ENCODE measurements at regions not wholly inside any gene's neighbourhood (a gene's known extent, or its start where the extent isn't known, plus 50 kb on each side); places are given as distances from the start of the nearest gene placed in this dataset.
A peak's percentile ranks its signal among the peaks of the same experiment; 100 is the strongest.

DNA sequence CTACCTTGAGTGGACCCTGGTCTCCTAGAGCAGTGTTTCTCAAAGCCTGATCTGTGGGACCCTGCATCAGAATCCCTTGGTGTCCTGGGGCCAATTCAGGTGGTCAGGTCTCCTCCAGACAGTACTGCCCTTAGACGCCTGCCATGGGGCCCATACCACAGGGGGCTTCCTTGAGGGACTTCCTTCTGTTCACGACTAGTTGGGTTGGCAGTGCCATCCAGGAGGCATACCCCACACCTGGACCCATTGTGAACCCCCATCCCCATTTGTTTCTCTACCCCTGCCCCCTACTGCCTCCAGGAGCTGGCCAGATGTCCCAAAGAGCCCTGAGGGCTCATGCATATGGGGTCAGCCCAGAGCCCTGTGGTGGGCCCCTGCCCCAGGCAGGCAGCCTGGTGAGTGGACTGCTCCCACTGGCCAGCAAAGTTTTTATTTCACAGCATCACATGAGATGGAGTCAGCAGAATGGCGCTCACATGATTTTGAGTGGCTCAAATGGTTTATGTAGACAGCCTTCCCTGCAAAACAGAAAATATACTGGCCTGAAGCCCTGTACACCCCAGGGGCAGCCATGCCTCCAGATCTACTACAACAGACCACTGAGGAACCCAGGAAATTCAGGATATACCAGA is 259.9 kb upstream of the ZMIZ1 start:
- intact Hi-C loops (cut with DNase I, micrococcal nuclease): no loop called here
- ATAC-seq: no peak
- DNase-seq: no peak

DNA sequence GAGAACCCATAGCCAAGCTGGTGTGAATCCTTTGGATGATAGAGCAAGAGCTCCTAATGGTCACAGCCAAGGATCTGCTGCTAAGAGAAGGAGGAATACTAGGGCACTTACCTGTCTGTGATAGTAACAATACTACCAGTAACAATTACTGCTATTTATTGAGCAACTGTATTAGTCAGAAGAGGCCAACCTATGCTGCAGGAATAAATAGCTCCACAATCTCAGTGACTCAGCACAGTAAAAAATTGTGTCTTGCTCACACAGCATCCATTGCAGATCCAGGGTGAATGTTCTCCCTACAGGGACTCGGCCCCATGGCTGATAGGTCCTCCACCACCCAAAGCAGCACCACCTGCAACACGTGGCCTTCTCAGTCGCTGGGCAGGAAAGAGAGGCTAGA is 257.6 kb upstream of the ZMIZ1 start:
- intact Hi-C loops (cut with DNase I, micrococcal nuclease): no loop called here
- ATAC-seq (no peak), DNase-seq (no peak)

DNA sequence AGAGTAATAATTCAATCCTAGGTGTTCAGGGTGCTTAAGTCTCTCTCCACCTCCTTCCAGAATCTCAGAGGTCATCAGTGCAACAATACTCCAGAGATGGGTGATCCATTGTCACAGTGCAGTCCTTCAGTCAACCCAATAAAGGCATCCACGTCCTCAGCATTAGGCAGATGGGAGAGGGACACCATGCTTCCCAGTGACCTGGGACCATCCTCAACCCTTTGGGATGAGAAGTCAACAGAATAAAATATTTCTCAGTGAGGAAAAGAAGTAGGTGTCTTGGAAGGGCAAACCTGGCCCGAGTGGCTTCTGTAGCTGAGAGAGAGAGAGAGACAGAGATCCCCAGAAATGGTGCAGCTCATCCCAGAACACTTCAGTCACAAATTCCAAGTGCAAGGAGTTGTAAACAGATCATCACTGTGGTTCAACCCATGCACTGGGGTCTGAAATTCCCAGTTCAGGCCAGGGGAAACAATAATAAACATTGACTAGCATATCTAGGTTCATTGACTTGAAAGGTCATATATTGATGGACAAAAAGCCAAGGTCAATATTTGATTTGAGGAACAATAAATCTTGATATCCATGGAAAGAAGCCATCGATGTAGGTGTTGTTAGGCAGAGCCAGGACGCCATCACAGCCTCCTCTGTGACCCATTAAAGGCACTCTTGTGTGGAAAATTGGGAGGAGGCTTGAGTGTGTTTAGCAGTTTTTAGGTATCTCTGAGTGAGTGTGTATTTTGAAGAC is 256.0 kb upstream of the ZMIZ1 start:
- ATAC-seq (no peak), DNase-seq (no peak)
- intact Hi-C loops (cut with DNase I, micrococcal nuclease): no loop called here

DNA sequence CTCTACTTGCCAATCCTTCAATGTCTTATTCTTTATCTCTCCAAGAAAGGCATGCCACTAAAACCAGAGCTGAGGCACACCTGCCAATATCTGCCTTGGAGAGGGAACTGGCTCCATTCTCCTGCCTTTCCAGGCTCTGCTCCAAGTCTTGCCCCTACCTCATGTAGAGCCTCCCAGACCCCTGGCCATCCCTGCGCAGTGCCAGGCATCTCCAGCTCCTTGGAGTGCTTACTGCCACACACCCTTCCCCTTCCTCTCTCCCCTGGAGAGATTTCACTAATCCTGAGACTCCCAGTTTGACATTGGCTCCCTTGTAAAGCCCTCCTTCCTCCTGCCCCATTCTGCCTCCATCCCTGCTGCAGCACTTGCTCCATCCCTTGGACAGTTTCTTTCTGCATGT is 255.2 kb upstream of the ZMIZ1 start:
- ATAC-seq: no peak
- intact Hi-C loops (cut with DNase I, micrococcal nuclease): no loop called here
- DNase-seq: no peak

DNA sequence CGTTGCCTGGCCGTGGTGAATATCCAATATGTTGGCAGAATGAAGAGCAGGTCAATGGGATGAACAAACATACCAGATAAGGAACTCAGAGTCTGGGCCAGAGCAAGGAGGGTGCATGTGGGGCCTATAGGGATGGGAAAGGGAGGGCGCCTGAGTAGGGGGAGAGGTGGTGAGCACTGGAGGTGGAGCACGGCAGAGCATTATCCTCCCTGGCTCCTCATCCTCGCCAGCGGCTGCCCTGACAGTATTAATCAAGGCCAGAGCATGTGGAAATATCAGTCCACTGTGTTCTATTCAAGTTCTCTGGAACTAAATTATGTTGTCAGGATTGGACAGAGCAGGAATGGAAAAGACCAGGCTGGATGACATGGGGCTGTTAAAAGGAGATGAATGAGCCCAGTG is 254.8 kb upstream of the ZMIZ1 start:
- DNase-seq: no peak
- intact Hi-C loops (cut with DNase I, micrococcal nuclease): no loop called here
- ATAC-seq: no peak

DNA sequence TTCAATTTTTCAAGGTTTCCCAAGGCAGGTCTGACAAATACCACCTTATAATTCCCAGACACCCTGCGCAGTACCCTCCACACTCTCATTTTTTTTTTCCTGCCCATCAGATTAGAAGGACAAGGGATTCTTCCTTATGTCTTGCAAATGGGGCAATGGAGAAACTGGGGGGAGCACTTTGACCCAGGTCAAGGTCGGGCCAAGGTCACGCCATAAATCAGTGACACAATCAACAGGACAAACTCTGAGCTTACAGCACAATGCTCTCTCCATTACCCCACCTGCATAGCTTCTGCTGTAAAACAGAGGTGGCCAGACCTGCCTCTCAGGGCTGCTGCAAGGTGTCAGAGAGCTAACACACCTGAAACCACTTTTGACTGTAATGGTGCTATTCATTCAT is 254.4 kb upstream of the ZMIZ1 start:
- ATAC-seq (no peak), DNase-seq (no peak)
- intact Hi-C loops (cut with DNase I, micrococcal nuclease): no loop called here

DNA sequence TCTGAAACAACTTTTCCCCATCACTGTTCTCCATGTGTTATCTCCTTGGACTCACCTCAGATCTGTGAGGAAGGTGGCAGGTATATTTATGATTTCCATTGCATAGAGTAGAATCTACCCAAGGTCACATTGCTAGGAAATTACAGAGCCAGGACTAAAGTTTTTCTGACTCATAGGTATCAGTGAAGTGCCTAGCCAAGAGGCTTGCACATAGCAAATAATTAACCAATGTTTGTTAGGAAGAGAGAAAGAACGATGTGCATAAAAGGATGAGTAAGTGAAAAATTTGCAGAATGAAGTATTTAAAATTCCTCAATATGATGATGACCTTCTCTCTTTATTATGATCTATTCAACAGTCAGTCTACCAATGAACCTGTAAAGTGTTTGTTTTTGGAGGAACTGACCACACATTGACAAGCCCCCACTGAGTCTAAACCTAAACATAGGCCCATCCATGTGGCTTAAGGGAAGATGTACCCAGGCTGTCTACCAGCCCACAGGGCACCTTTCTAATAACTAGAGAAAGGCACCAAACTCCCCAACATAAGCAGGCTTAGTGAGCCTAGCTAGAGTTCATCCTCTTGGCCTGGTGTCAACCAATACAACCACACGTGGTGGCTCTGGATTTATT is 252.9 kb upstream of the ZMIZ1 start:
- ATAC-seq (peak; percentile 55), DNase-seq (no peak)
- intact Hi-C loops (cut with DNase I, micrococcal nuclease): no loop called here

DNA sequence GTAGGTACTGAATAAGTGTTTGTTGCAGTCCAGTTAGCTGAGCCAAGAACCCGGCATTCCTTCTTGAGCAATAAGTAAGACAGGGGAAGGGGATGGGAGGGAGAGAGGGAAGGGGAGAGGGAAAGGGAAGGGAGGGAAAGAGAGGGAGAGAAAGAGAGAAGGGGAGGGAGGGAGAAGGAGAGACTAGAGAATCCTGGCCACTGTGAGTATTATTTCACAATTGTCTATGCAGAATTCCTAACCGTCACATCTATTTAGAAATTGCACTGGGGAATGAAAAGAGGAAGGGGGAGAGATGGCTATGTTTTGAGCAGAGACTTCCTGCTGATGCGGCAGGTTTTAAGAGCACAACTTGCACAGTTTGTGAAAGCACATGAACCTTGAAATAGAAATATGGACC is 251.4 kb upstream of the ZMIZ1 start:
- intact Hi-C loops (cut with DNase I, micrococcal nuclease): no loop called here
- no peak for ATAC-seq
- DNase-seq: no peak

DNA sequence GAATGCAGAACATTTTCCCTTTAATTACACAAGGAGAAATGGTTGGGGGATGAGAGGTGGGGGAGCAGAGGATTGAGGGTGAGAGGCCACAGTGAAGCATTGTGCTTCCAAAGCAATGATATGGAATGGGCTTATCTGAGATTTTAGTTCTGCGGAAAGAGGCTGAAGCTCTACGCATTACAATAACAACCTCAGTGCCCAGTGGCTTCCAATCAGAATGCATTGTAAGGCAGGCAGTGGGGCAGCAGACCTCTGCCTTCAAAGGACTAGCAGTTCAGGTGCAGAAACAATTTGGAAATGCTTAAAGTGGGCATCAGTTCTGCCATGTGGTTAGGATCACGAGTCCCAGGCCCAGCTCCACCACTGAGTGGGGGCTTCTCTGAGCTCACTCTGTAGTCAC is 251.0 kb upstream of the ZMIZ1 start:
- no peak for DNase-seq
- intact Hi-C loops (cut with DNase I, micrococcal nuclease): no loop called here
- no peak for ATAC-seq

DNA sequence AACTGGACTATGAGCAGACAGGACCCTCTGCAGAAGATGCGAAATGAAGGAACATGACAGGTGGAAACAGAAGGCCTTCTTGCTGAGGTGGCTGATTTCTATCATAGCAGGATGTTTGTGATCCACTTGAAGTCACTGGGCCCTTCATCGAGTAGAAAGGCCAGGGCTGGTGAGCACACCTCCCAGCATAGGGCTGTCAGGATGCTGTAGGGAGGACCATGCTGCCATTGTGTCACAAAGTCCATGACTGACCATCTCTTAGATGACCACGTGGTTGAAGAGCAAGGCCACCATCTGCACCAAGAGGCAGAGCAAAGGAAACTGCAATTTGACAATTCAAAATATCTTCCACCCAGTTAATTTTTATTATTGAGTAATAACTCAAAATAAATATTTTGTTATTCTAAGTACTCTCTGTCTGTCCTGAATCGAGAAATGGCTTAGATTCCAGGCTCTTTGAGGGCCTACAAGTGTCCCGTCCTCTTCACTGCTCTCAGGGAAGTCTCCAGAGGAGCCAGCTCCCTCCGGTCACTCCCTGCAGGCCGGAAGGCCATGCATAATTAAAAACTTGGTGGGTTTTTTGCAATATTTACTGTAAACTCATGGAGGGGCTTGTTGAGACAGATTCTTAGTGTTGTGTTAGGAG is 249.3 kb upstream of the ZMIZ1 start:
- no peak for ATAC-seq
- intact Hi-C loops (cut with DNase I, micrococcal nuclease): no loop called here
- DNase-seq: no peak

DNA sequence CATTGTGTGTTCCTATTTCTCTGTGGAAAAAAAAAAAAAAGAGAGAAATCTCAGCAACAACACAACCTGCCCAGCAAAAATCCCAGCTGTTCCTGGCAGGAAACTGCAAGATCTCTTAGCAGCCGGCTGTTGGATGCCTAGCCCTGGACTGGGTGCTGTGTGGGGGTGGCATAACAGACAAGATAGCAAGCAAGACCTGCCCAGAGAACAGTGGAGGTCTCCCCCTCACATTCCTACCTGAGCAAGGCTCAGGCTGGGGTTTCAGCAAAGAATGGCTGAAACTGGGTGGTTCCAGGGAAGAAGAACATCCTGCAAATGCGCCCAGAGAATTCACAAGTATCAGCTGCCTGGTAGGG is 248.8 kb upstream of the ZMIZ1 start:
- intact Hi-C loops (cut with DNase I, micrococcal nuclease): no loop called here
- ATAC-seq (no peak), DNase-seq (no peak)

- intact Hi-C loops (cut with DNase I, micrococcal nuclease): no loop called here
- DNase-seq (no peak), ATAC-seq (no peak)
Measured at GRCh38 chr10:78821052-78821451, 247.7 kb upstream of the ZMIZ1 start.

- intact Hi-C loops (cut with DNase I, micrococcal nuclease): no loop called here
- no peak for ATAC-seq
- DNase-seq: no peak
Measured at GRCh38 chr10:78828647-78829539, 239.9 kb upstream of the ZMIZ1 start.

- no peak for DNase-seq
- ATAC-seq: no peak
- intact Hi-C loops (cut with DNase I, micrococcal nuclease): no loop called here
Measured at GRCh38 chr10:78829565-78829964, 239.2 kb upstream of the ZMIZ1 start.

- intact Hi-C loops (cut with DNase I, micrococcal nuclease): no loop called here
- no peak for ATAC-seq
Measured at GRCh38 chr10:78830062-78830975, 238.4 kb upstream of the ZMIZ1 start.

GRCh38 chr10:78830976-78831375 is 237.8 kb upstream of the ZMIZ1 start:
- DNase-seq: no peak
- intact Hi-C loops (cut with DNase I, micrococcal nuclease): no loop called here
- ATAC-seq: no peak

More at GRCh38 chr10:78830062-78830975, 238.4 kb upstream of the ZMIZ1 start:
- no peak for DNase-seq

- intact Hi-C loops (cut with DNase I, micrococcal nuclease): no loop called here
- DNase-seq (no peak), ATAC-seq (no peak)
Measured at GRCh38 chr10:78831461-78831860, 237.3 kb upstream of the ZMIZ1 start.

DNA sequence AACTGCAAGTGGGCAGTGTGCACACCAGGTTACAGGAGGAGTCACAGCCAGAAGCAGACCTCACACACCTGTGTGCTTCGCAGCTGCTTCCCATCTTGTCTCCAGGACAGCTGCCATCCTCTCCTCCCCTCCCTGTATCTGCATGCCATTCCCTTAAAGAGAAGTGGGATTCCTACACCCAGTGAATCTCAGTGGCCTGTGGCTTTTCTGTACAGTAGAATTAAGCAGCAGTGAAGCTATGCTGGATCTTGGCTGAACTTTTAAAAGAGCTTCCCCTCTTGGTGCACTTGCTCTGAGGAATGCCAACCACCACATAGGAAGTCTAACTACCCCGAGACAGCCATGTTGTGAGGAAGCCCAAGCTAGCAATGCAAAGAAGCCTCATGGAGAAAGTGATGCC is 236.5 kb upstream of the ZMIZ1 start:
- DNase-seq: no peak
- intact Hi-C loops (cut with DNase I, micrococcal nuclease): no loop called here
- no peak for ATAC-seq
